ENCODE measurements at regions not wholly inside any gene's neighbourhood (a gene's known extent, or its start where the extent isn't known, plus 50 kb on each side); places are given as distances from the start of the nearest gene placed in this dataset.

GRCh38 chr1:162952956-162953355 is 92.0 kb upstream of the CCDC190 start:
- TF ChIP-seq CTCF (optimal IDR thresholded peaks at IDR 0.05 in 1 of 3, IDR thresholded peaks at IDR 0.05 in 1 of 3, conservative IDR thresholded peaks at IDR 0.05 in 1 of 3; ENCODE audit: extremely low read depth in 1 of 3, insufficient read depth in 2 of 3, low read length in 3 of 3) (no peak), EZH2 (IDR thresholded peaks at IDR 0.05; ENCODE audit: low read length) (no peak)
